ENCODE measurements at regions not wholly inside any gene's neighbourhood (a gene's known extent, or its start where the extent isn't known, plus 50 kb on each side); places are given as distances from the start of the nearest gene placed in this dataset.

DNA sequence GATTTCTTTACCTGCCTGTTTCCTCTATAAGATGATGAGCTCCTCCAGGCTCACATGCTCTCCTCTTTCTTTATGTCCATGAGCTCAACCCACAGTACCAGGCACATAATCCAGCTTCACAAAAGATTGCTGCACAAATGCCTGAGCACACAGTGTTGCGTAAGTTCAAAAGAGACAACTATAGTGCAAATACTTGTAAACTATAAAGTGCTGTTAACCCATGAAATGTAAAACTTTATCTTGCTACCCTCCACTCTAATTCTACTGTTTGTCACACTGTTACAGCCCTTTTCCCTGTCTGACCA lies 101.0 kb upstream of the LPP start:
- TF ChIP-seq HDGF (IDR thresholded peaks at IDR 0.05; ENCODE audit: borderline replicate concordance), result no peak
- no peak for TF ChIP-seq FOXM1 (IDR thresholded peaks at IDR 0.05; ENCODE audit: borderline replicate concordance)
- TF ChIP-seq SUZ12 (IDR thresholded peaks at IDR 0.05), result no peak
- TF ChIP-seq FOXK2 (IDR thresholded peaks at IDR 0.05), result no peak
- TF ChIP-seq TARDBP (IDR thresholded peaks at IDR 0.05), result no peak
- no peak for TF ChIP-seq LEF1 (IDR thresholded peaks at IDR 0.05; ENCODE audit: borderline replicate concordance)
- TF ChIP-seq L3MBTL2 (conservative IDR thresholded peaks at IDR 0.05), result no peak

Measured in HEK293T (cell line).